ENCODE measurements at regions not wholly inside any gene's neighbourhood (a gene's known extent, or its start where the extent isn't known, plus 50 kb on each side); places are given as distances from the start of the nearest gene placed in this dataset.
"Not testable (repeated sequence)": the region's sequence is repeated elsewhere in the genome, so short reads cannot be mapped to it uniquely, and the experiment has no call there.

- WGBS, 2 donors = 98% methylated on average over 1 of the region's 1 CpG
- no peaks in the 10 kb centered on the region for H3K27me3 ChIP-seq
Observed at GRCh38 chr15:96869122-96869521, 538.6 kb downstream of the NR2F2 start.

GRCh38 chr15:96869790-96870189 lies 539.3 kb downstream of the NR2F2 start:
- DNase-seq (ENCODE audit: low spot score in 2 of 2) = no peak

More at GRCh38 chr15:96869122-96869521, 538.6 kb downstream of the NR2F2 start:
- TF ChIP-seq CTCF (IDR thresholded peaks at IDR 0.05) (no peak), POLR2A (IDR thresholded peaks at IDR 0.05) (no peak), EP300 (IDR thresholded peaks at IDR 0.05) (no peak)
- Histone ChIP-seq H3K4me3 (no peak overlapping the region), H3K27ac (no peak overlapping the region), H3K4me1 (no peaks in the 10 kb centered on the region), H3K9me3 (peaks cover 0 to 14% (median 0%) of the 10 kb centered on the region in 4 donors), H3K36me3 (no peaks in the 10 kb centered on the region)
- DNase-seq (ENCODE audit: low spot score in 2 of 2) = no peak

GRCh38 chr15:96870580-96870979 lies 540.1 kb downstream of the NR2F2 start:
- Histone ChIP-seq H3K9me3 (peaks cover 0 to 14% (median 0%) of the 10 kb centered on the region in 4 donors), H3K27me3 (no peaks in the 10 kb centered on the region), H3K36me3 (no peaks in the 10 kb centered on the region), H3K27ac (no peak overlapping the region), H3K4me3 (no peak overlapping the region), H3K4me1 (no peaks in the 10 kb centered on the region)
- 65 to 68% methylated on average over 8 of the region's 8 CpGs for WGBS, 2 donors
- DNase-seq (ENCODE audit: low spot score in 2 of 2) = no peak
- no peak for TF ChIP-seq CTCF (IDR thresholded peaks at IDR 0.05)

More at GRCh38 chr15:96869790-96870189, 539.3 kb downstream of the NR2F2 start:
- no peak overlapping the region for H3K27ac ChIP-seq
- TF ChIP-seq EP300 (IDR thresholded peaks at IDR 0.05) (no peak), POLR2A (IDR thresholded peaks at IDR 0.05) (no peak), CTCF (IDR thresholded peaks at IDR 0.05) (no peak)
- no peak overlapping the region for H3K4me3 ChIP-seq
- peaks cover 0 to 14% (median 0%) of the 10 kb centered on the region in 4 donors for H3K9me3 ChIP-seq
- H3K27me3 ChIP-seq = no peaks in the 10 kb centered on the region
- no peaks in the 10 kb centered on the region for H3K36me3 ChIP-seq
- H3K4me1 ChIP-seq = no peaks in the 10 kb centered on the region
- WGBS, 2 donors = 50 to 76% methylated on average over 1 of the region's 1 CpG

- 94 to 95% methylated on average over 6 of the region's 6 CpGs for WGBS, 2 donors
- H3K9me3 ChIP-seq; H3K4me1 ChIP-seq; H3K27ac ChIP-seq; DNase-seq (ENCODE audit: low spot score in 2 of 2); H3K36me3 ChIP-seq; H3K4me3 ChIP-seq; H3K27me3 ChIP-seq: not testable (repeated sequence)
Observed at GRCh38 chr15:96877442-96877841, 546.9 kb downstream of the NR2F2 start.

GRCh38 chr15:96878129-96878528 lies 547.6 kb downstream of the NR2F2 start:
- TF ChIP-seq POLR2A (IDR thresholded peaks at IDR 0.05) (no peak), EP300 (IDR thresholded peaks at IDR 0.05) (no peak), CTCF (IDR thresholded peaks at IDR 0.05) (no peak)
- Histone ChIP-seq H3K36me3 (no peaks in the 10 kb centered on the region), H3K4me3 (no peak overlapping the region), H3K27me3 (no peaks in the 10 kb centered on the region), H3K4me1 (no peaks in the 10 kb centered on the region), H3K27ac (no peak overlapping the region), H3K9me3 (no peaks in the 10 kb centered on the region)
- WGBS, 2 donors = 85 to 90% methylated on average over 2 of the region's 2 CpGs
- no peak for DNase-seq (ENCODE audit: low spot score in 2 of 2)

- no peaks in the 10 kb centered on the region for H3K9me3 ChIP-seq
- DNase-seq (ENCODE audit: low spot score in 2 of 2) = no peak
- no peaks in the 10 kb centered on the region for H3K27me3 ChIP-seq
- no peaks in the 10 kb centered on the region for H3K4me1 ChIP-seq
- H3K36me3 ChIP-seq = no peaks in the 10 kb centered on the region
- H3K27ac ChIP-seq = no peak overlapping the region
- TF ChIP-seq POLR2A (IDR thresholded peaks at IDR 0.05) (no peak), EP300 (IDR thresholded peaks at IDR 0.05) (no peak), CTCF (IDR thresholded peaks at IDR 0.05) (no peak)
- H3K4me3 ChIP-seq = no peak overlapping the region
- WGBS, 2 donors = 57 to 60% methylated on average over 4 of the region's 4 CpGs
Observed at GRCh38 chr15:96882121-96882772, 551.7 kb downstream of the NR2F2 start.

All from tibial nerve (tissue), 4 donors.